NB4 (cell line): ENCODE measurements at regions not wholly inside any gene's neighbourhood (a gene's known extent, or its start where the extent isn't known, plus 50 kb on each side); places are given as distances from the start of the nearest gene placed in this dataset.

Source experiments
- DNase-seq: peaks from one replicate; pipeline ENCODE4 v3.0.0; 2010; ENCODE audit warnings: low read depth
- H3K4me3 ChIP-seq: one replicate; pipeline ENCODE4 v1.5.1; 2011; ENCODE audit warnings: mild to moderate bottlenecking, low read depth, low read length, moderate library complexity
- CTCF ChIP-seq: IDR thresholded peaks from one replicate; pipeline ENCODE4 v1.5.1; 2012; ENCODE audit warnings: low read depth, low read length
- MAX ChIP-seq: IDR thresholded peaks from 2 replicates; pipeline ENCODE4 v1.6.1; 2011; ENCODE audit warnings: low read depth, low read length
- MYC ChIP-seq: IDR thresholded peaks from 2 replicates; pipeline ENCODE4 v1.6.1; 2011; ENCODE audit warnings: low read depth, low read length
- POLR2A ChIP-seq: IDR thresholded peaks from 2 replicates; pipeline ENCODE4 v1.6.1; 2011; ENCODE audit warnings: mild to moderate bottlenecking; ENCODE audit not compliant: insufficient read length; ENCODE audit errors: extremely low read depth

GRCh38 chr2:145994910-145995309, 1475.0 kb upstream of the ZEB2 start:
- no peak for DNase-seq
- TF ChIP-seq MAX (no peak), MYC (no peak), CTCF (no peak)
- no peak overlapping the region for H3K4me3 ChIP-seq

GRCh38 chr2:145992572-145992971, 1472.7 kb upstream of the ZEB2 start:
- no peak overlapping the region for H3K4me3 ChIP-seq
- TF ChIP-seq POLR2A = no peak
- TF ChIP-seq CTCF = no peak
- no peak for TF ChIP-seq MAX
- no peak for TF ChIP-seq MYC
- DNase-seq = no peak

GRCh38 chr2:145987793-145988192, 1467.9 kb upstream of the ZEB2 start:
- no peak for TF ChIP-seq MAX
- TF ChIP-seq POLR2A = no peak
- TF ChIP-seq MYC = no peak
- TF ChIP-seq CTCF = no peak
- no peak for DNase-seq
- H3K4me3 ChIP-seq = no peak overlapping the region

- no peak for TF ChIP-seq MAX
- no peak for TF ChIP-seq POLR2A
- TF ChIP-seq MYC = no peak
- no peak for TF ChIP-seq CTCF
- H3K4me3 ChIP-seq = no peak overlapping the region
- DNase-seq = no peak
Measured at GRCh38 chr2:145985517-145985916, 1465.6 kb upstream of the ZEB2 start.

GRCh38 chr2:145984580-145984979, 1464.7 kb upstream of the ZEB2 start:
- H3K4me3 ChIP-seq = no peak overlapping the region
- DNase-seq = no peak
- TF ChIP-seq MYC = no peak
- no peak for TF ChIP-seq MAX
- no peak for TF ChIP-seq CTCF
- TF ChIP-seq POLR2A = no peak

- no peak for TF ChIP-seq MYC
- TF ChIP-seq MAX = no peak
- DNase-seq = no peak
- no peak overlapping the region for H3K4me3 ChIP-seq
Measured at GRCh38 chr2:145980318-145980717, 1460.4 kb upstream of the ZEB2 start.
